IMR-90 (cell line): ENCODE measurements at regions not wholly inside any gene's neighbourhood (a gene's known extent, or its start where the extent isn't known, plus 50 kb on each side); places are given as distances from the start of the nearest gene placed in this dataset.

Source experiments
- ATAC-seq: fragments of 200-7000 bp; cut with Tn5 transposase; 2 replicates; pipeline ENCODE4 v1.9.1; 2020; ENCODE audit warnings: low read depth, mild to moderate bottlenecking, moderate library complexity
- BruUV-seq: library from RNA; stranded (reverse); fragments of 400-500 nt; replicated peaks from 2 replicates; lab custom pipeline; 2021; lab: Mats Ljungman, UMichigan
- CTCF ChIA-PET: fragments of 300-600 bp; formaldehyde crosslinking; extraction: SDS; loops from one replicate; lab custom pipeline; 2021; ENCODE audit warnings: antibody characterized with exemption; lab: Yijun Ruan, JAX
- POLR2A ChIA-PET: fragments of 300-600 bp; sonication (Branson Sonifier 250); formaldehyde crosslinking; loops from one replicate; lab custom pipeline; 2022; ENCODE audit warnings: antibody characterized with exemption; ENCODE audit not compliant: unreplicated experiment; lab: Charles Lee
- DNase-seq: peaks from one replicate; pipeline ENCODE4 v3.0.0; 2013
- H2AFZ ChIP-seq: replicated peaks from 2 replicates; pipeline ENCODE3; 2013; ENCODE audit warnings: low read length, mild to moderate bottlenecking; ENCODE audit not compliant: poor library complexity
- H2AK5ac ChIP-seq: 2 replicates; pipeline ENCODE4 v1.6.1; 2013; ENCODE audit warnings: low read depth, low read length, inconsistent platforms
- H2AK9ac ChIP-seq: replicated peaks from 2 replicates; pipeline ENCODE3; 2013; ENCODE audit warnings: mild to moderate bottlenecking, low read depth, low read length, moderate library complexity; ENCODE audit not compliant: poor library complexity
- H2BK120ac ChIP-seq: 2 replicates; pipeline ENCODE4 v1.6.1; 2013; ENCODE audit warnings: low read depth, low read length, inconsistent platforms
- H2BK15ac ChIP-seq: 3 replicates; pipeline ENCODE4 v1.6.1; 2013; ENCODE audit warnings: low read depth, low read length, inconsistent platforms
- H2BK20ac ChIP-seq: 2 replicates; pipeline ENCODE4 v1.6.1; 2013; ENCODE audit warnings: low read depth, mild to moderate bottlenecking, inconsistent platforms, low read length, moderate library complexity
- H2BK5ac ChIP-seq: 2 replicates; pipeline ENCODE4 v1.6.1; 2013; ENCODE audit warnings: mild to moderate bottlenecking, low read depth, low read length, inconsistent platforms; ENCODE audit not compliant: poor library complexity, severe bottlenecking
- H3K14ac ChIP-seq: replicated peaks from 2 replicates; pipeline ENCODE4 v1.6.1; 2013; ENCODE audit warnings: low read depth, low read length, inconsistent platforms
- H3K18ac ChIP-seq: 2 replicates; pipeline ENCODE4 v1.6.1; 2013; ENCODE audit warnings: low read depth, low read length, control low read depth
- H3K23ac ChIP-seq: 2 replicates; pipeline ENCODE4 v1.6.1; 2013; ENCODE audit warnings: low read depth, low read length, inconsistent platforms
- H3K27ac ChIP-seq: 2 replicates; pipeline ENCODE4 v1.5.1; 2013; ENCODE audit warnings: mild to moderate bottlenecking, control low read depth, low read length; ENCODE audit not compliant: insufficient read depth
- H3K27me3 ChIP-seq: 2 replicates; pipeline ENCODE4 v1.6.1; 2013; ENCODE audit warnings: low read length; ENCODE audit not compliant: control insufficient read depth, insufficient read depth
- H3K36me3 ChIP-seq: 2 replicates; pipeline ENCODE4 v1.6.1; 2013; ENCODE audit warnings: low read length, mixed read lengths; ENCODE audit not compliant: control insufficient read depth, insufficient read depth
- H3K4ac ChIP-seq: 2 replicates; pipeline ENCODE4 v1.6.1; 2013; ENCODE audit warnings: low read depth, low read length, inconsistent platforms
- H3K4me1 ChIP-seq: 2 replicates; pipeline ENCODE4 v1.6.1; 2013; ENCODE audit warnings: low read length, mixed read lengths; ENCODE audit not compliant: control insufficient read depth, insufficient read depth
- H3K4me2 ChIP-seq: 2 replicates; pipeline ENCODE4 v1.6.1; 2013; ENCODE audit warnings: low read depth, mild to moderate bottlenecking, control low read depth, low read length, moderate library complexity
- H3K4me3 ChIP-seq: 2 replicates; pipeline ENCODE4 v1.5.1; 2013; ENCODE audit warnings: low read depth, mild to moderate bottlenecking, control low read depth, low read length, moderate library complexity; ENCODE audit not compliant: insufficient read depth
- H3K56ac ChIP-seq: 2 replicates; pipeline ENCODE4 v1.6.1; 2013; ENCODE audit warnings: low read length, inconsistent platforms; ENCODE audit not compliant: insufficient read depth; ENCODE audit errors: extremely low read depth
- H3K79me1 ChIP-seq, 2 experiments: 2 replicates each; pipeline ENCODE4 v1.6.1; 2013; ENCODE audit warnings: low read length in 2 of 2, inconsistent platforms in 1 of 2, low read depth in 1 of 2
- H3K9ac ChIP-seq: 2 replicates; pipeline ENCODE4 v1.6.1; 2013; ENCODE audit warnings: low read depth, low read length, control low read depth
- H3K9me1 ChIP-seq: 2 replicates; pipeline ENCODE4 v1.6.1; 2013; ENCODE audit warnings: low read length, inconsistent platforms; ENCODE audit not compliant: insufficient read depth
- H3K9me3 ChIP-seq: 2 replicates; pipeline ENCODE4 v1.6.1; 2013; ENCODE audit warnings: low read length; ENCODE audit not compliant: control insufficient read depth, insufficient read depth
- H4K20me1 ChIP-seq: 2 replicates; pipeline ENCODE4 v1.6.1; 2013; ENCODE audit warnings: low read length, inconsistent platforms; ENCODE audit not compliant: insufficient read depth
- H4K5ac ChIP-seq: 2 replicates; pipeline ENCODE4 v1.6.1; 2013; ENCODE audit warnings: mild to moderate bottlenecking, low read depth, low read length, control low read depth
- H4K8ac ChIP-seq, 2 experiments: 2 replicates each; pipeline ENCODE4 v1.6.1; 2013; ENCODE audit warnings: low read depth in 2 of 2, low read length in 2 of 2, control low read depth in 1 of 2, inconsistent platforms in 1 of 2
- H4K91ac ChIP-seq: 2 replicates; pipeline ENCODE4 v1.6.1; 2013; ENCODE audit warnings: low read depth, low read length, inconsistent platforms; ENCODE audit not compliant: insufficient read depth
- BHLHE40 ChIP-seq: fragments of 150-350 bp; IDR thresholded peaks from 2 replicates; pipeline ENCODE4 v1.6.1; 2016; ENCODE audit warnings: mild to moderate bottlenecking, low read depth, low read length
- CEBPB ChIP-seq: IDR thresholded peaks from 2 replicates; pipeline ENCODE4 v1.6.1; 2012; ENCODE audit warnings: low read depth, low read length, improper control_type of control experiment
- CHD1 ChIP-seq: IDR thresholded peaks from 2 replicates; pipeline ENCODE4 v1.6.1; 2012; ENCODE audit warnings: low read depth, low read length, improper control_type of control experiment
- CTCF ChIP-seq: conservative IDR thresholded peaks from 2 replicates; pipeline ENCODE4 v1.5.1; 2012; ENCODE audit warnings: mild to moderate bottlenecking, low read depth, low read length, improper control_type of control experiment
- ELK1 ChIP-seq: fragments of 150-350 bp; IDR thresholded peaks from 2 replicates; pipeline ENCODE4 v1.6.1; 2016; ENCODE audit warnings: low read depth, mild to moderate bottlenecking, low read length, moderate library complexity, borderline replicate concordance
- FOS ChIP-seq: fragments of 150-350 bp; IDR thresholded peaks from 2 replicates; pipeline ENCODE4 v1.6.1; 2016; ENCODE audit warnings: low read depth, low read length
- MAFK ChIP-seq: IDR thresholded peaks from 2 replicates; pipeline ENCODE4 v1.6.1; 2012; ENCODE audit warnings: low read depth, low read length, improper control_type of control experiment
- MAZ ChIP-seq: IDR thresholded peaks from 2 replicates; pipeline ENCODE4 v1.6.1; 2012; ENCODE audit warnings: low read depth, mild to moderate bottlenecking, low read length, improper control_type of control experiment, moderate library complexity, borderline replicate concordance
- MXI1 ChIP-seq: IDR thresholded peaks from 2 replicates; pipeline ENCODE4 v1.6.1; 2012; ENCODE audit warnings: low read depth, mild to moderate bottlenecking, low read length, moderate library complexity, borderline replicate concordance
- NFE2L2 ChIP-seq: fragments of 150-350 bp; IDR thresholded peaks from 2 replicates; pipeline ENCODE4 v1.6.1; 2016; ENCODE audit warnings: low read depth, mild to moderate bottlenecking, low read length
- POLR2A ChIP-seq: IDR thresholded peaks from 2 replicates; pipeline ENCODE4 v1.6.1; 2012; ENCODE audit warnings: mild to moderate bottlenecking, low read depth, low read length
- RAD21 ChIP-seq: IDR thresholded peaks from 2 replicates; pipeline ENCODE4 v1.6.1; 2012; ENCODE audit warnings: low read length, improper control_type of control experiment
- RCOR1 ChIP-seq: IDR thresholded peaks from 2 replicates; pipeline ENCODE4 v1.6.1; 2012; ENCODE audit warnings: mild to moderate bottlenecking, low read length, improper control_type of control experiment; ENCODE audit not compliant: insufficient replicate concordance
- RFX5 ChIP-seq: IDR thresholded peaks from 2 replicates; pipeline ENCODE4 v1.8.0; 2012; ENCODE audit warnings: low read depth, mild to moderate bottlenecking, low read length, moderate library complexity
- SMC3 ChIP-seq: fragments of 150-350 bp; IDR thresholded peaks from 2 replicates; pipeline ENCODE4 v1.6.1; 2016; ENCODE audit warnings: low read depth, mild to moderate bottlenecking, antibody characterized with exemption, low read length, moderate library complexity
- USF2 ChIP-seq: fragments of 150-350 bp; IDR thresholded peaks from 2 replicates; pipeline ENCODE4 v1.6.1; 2017; ENCODE audit warnings: mild to moderate bottlenecking, antibody characterized with exemption, low read length, low read depth
- WGBS, 2 experiments: methylation state at CpG; one replicate each; pipeline versions ENCODE4 v1.1.5 to v1.1.7; 2013; ENCODE audit warnings: missing lambda C conversion rate in 2 of 2; ENCODE audit not compliant: insufficient read length in 1 of 2; ENCODE audit errors: extremely low coverage in 2 of 2; 5-methylcytosine and 5-hydroxymethylcytosine counted together
- dilution Hi-C: fragments of 300-500 bp; cut with HindIII; formaldehyde crosslinking; loops from one replicate; pipeline ENCODE4 v1.14.3; 2018; ENCODE audit warnings: low sequenced_read_pairs; ENCODE audit not compliant: unreplicated experiment
- in situ Hi-C: fragments of 300-500 bp; cut with MboI; formaldehyde crosslinking; loops from 3 replicates; pipeline ENCODE4 v1.14.3; 2019; ENCODE audit warnings: low sequenced_read_pairs, inconsistent platforms, mixed read lengths
- intact Hi-C: fragments of 100-400 bp; cut with micrococcal nuclease; formaldehyde crosslinking; loops from 2 replicates; pipeline ENCODE4 v1.10.0; 2022

GRCh38 chr15:100810831-100811230 lies 68.8 kb upstream of the ALDH1A3 start:
- Histone ChIP-seq H3K36me3 (no peaks in the 10 kb centered on the region), H4K5ac (no peak overlapping the region), H3K4me2 (no peak overlapping the region), H3K27me3 (no peaks in the 10 kb centered on the region), H2AFZ (no peak overlapping the region), H3K4me1 (no peaks in the 10 kb centered on the region), H3K18ac (no peak overlapping the region), H3K9me3 (peaks cover 6% of the 10 kb centered on the region), H3K79me1 (no peaks in the 10 kb centered on the region), H3K23ac (no peak overlapping the region), H2AK9ac (no peak overlapping the region), H3K56ac (no peak overlapping the region), H2BK20ac (no peak overlapping the region), H3K9ac (no peak overlapping the region), H4K91ac (no peak overlapping the region), H3K27ac (no peak overlapping the region), H3K4ac (no peak overlapping the region), H4K20me1 (no peaks in the 10 kb centered on the region), H3K4me3 (no peak overlapping the region), H4K8ac (no peak overlapping the region), H2BK120ac (no peak overlapping the region), H2BK15ac (no peak overlapping the region), H3K14ac (no peak overlapping the region), H3K9me1 (no peaks in the 10 kb centered on the region), H2BK5ac (no peak overlapping the region), H2AK5ac (no peak overlapping the region)
- 50% methylated on average over 1 of the region's 2 CpGs; no CpG with 5 or more reads in 1 of the 2 experiments for WGBS, 2 experiments
- CTCF ChIA-PET = no interaction called here
- BruUV-seq = no TSS peak
- POLR2A ChIA-PET = no interaction called here
- DNase-seq = no peak
- in situ Hi-C loops (no loop called here), intact Hi-C loops (no loop called here), dilution Hi-C loops (no loop called here)
- no peak for ATAC-seq
- no peak for TF ChIP-seq POLR2A
- no peak for TF ChIP-seq RAD21
- no peak for TF ChIP-seq SMC3
- no peak for TF ChIP-seq MAFK
- TF ChIP-seq BHLHE40 = no peak
- TF ChIP-seq CEBPB = no peak
- TF ChIP-seq MAZ = no peak
- no peak for TF ChIP-seq RFX5
- TF ChIP-seq USF2 = no peak
- TF ChIP-seq MXI1 = no peak
- TF ChIP-seq FOS = no peak
- TF ChIP-seq CHD1 = no peak
- TF ChIP-seq RCOR1 = no peak
- no peak for TF ChIP-seq NFE2L2
- TF ChIP-seq CTCF = no peak
- no peak for TF ChIP-seq ELK1
